Naive thymus-derived CD4-positive, alpha-beta T cell (primary cell): ENCODE measurements at regions not wholly inside any gene's neighbourhood (a gene's known extent, or its start where the extent isn't known, plus 50 kb on each side); places are given as distances from the start of the nearest gene placed in this dataset.

Source experiments
- ATAC-seq: fragments of 150-1000 bp; cut with Tn5 transposase; 2 replicates; pipeline ENCODE4 v1.10.0; 2021; ENCODE audit warnings: mild to moderate bottlenecking, moderate library complexity
- CTCF ChIA-PET: fragments of 350-600 bp; sonication (Branson Sonifier 250); formaldehyde crosslinking; loops from one replicate; lab custom pipeline; 2021; ENCODE audit warnings: antibody characterized with exemption; lab: Charles Lee
- POLR2A ChIA-PET: fragments of 350-600 bp; sonication (Branson Sonifier 250); formaldehyde crosslinking; loops from one replicate; lab custom pipeline; 2021; ENCODE audit warnings: antibody characterized with exemption, inconsistent platforms; lab: Charles Lee
- DNase-seq, 9 donors: peaks; one replicate each; pipeline versions ENCODE4 v3.0.0 to v3.0.0-alpha.2; 2020 to 2022; ENCODE audit warnings: mixed read lengths in 1 of 9
- H3K27ac ChIP-seq: one replicate; pipeline ENCODE4 v1.7.0; 2013; ENCODE audit warnings: mild to moderate bottlenecking, low read depth, low read length, moderate library complexity
- H3K27me3 ChIP-seq, 2 donors: one replicate each; pipeline ENCODE4 v1.7.0; 2013; ENCODE audit warnings: low read length in 2 of 2, mild to moderate bottlenecking in 2 of 2, moderate library complexity in 2 of 2; ENCODE audit not compliant: control insufficient read depth in 2 of 2, insufficient read depth in 2 of 2
- H3K36me3 ChIP-seq, 3 experiments: 1 replicate in 2 of 3; 2 replicates in 1 of 3; pipeline ENCODE4 v1.7.0; 2013; ENCODE audit warnings: low read length in 3 of 3, mild to moderate bottlenecking in 3 of 3, moderate library complexity in 1 of 3; ENCODE audit not compliant: insufficient read depth in 3 of 3, control insufficient read depth in 2 of 3
- H3K4me1 ChIP-seq, 2 donors: one replicate each; pipeline ENCODE4 v1.7.0; 2013; ENCODE audit warnings: low read length in 2 of 2, mild to moderate bottlenecking in 2 of 2, moderate library complexity in 1 of 2; ENCODE audit not compliant: control insufficient read depth in 2 of 2, insufficient read depth in 2 of 2
- H3K4me3 ChIP-seq: 2 replicates; pipeline ENCODE4 v1.7.0; 2013; ENCODE audit warnings: mild to moderate bottlenecking, low read length
- H3K9me3 ChIP-seq, 3 experiments: 1 replicate in 2 of 3; 2 replicates in 1 of 3; pipeline ENCODE4 v1.7.0; 2013; ENCODE audit warnings: low read length in 3 of 3; ENCODE audit not compliant: control insufficient read depth in 2 of 3
- H3K27ac Mint-ChIP-seq, 9 donors: one replicate each; pipeline ENCODE4 v1.8.0; 2020 to 2022; ENCODE audit warnings: mixed read lengths in 9 of 9, mild to moderate bottlenecking in 8 of 9, moderate library complexity in 5 of 9, inconsistent platforms in 2 of 9
- H3K27me3 Mint-ChIP-seq, 5 donors: one replicate each; pipeline ENCODE4 v1.8.0; 2021 to 2022; ENCODE audit warnings: mixed read lengths in 5 of 5, mild to moderate bottlenecking in 1 of 5
- H3K36me3 Mint-ChIP-seq, 5 donors: one replicate each; pipeline ENCODE4 v1.8.0; 2020 to 2022; ENCODE audit warnings: mixed read lengths in 5 of 5, mild to moderate bottlenecking in 3 of 5, inconsistent platforms in 1 of 5
- H3K4me1 Mint-ChIP-seq, 7 donors: one replicate each; pipeline ENCODE4 v1.8.0; 2020 to 2022; ENCODE audit warnings: mixed read lengths in 7 of 7, mild to moderate bottlenecking in 3 of 7, inconsistent platforms in 1 of 7
- H3K4me3 Mint-ChIP-seq, 10 donors: one replicate each; pipeline ENCODE4 v1.8.0; 2020 to 2022; ENCODE audit warnings: mild to moderate bottlenecking in 10 of 10, mixed read lengths in 10 of 10, moderate library complexity in 6 of 10, inconsistent platforms in 2 of 10
- H3K9me3 Mint-ChIP-seq, 11 donors: one replicate each; pipeline ENCODE4 v1.8.0; 2020 to 2022; ENCODE audit warnings: mixed read lengths in 11 of 11, mild to moderate bottlenecking in 4 of 11, inconsistent platforms in 1 of 11, moderate library complexity in 1 of 11
- intact Hi-C, 2 donors: fragments of 100-400 bp; cut with micrococcal nuclease; formaldehyde crosslinking; loops; one replicate each; pipeline ENCODE4 v1.15.1; 2023

DNA sequence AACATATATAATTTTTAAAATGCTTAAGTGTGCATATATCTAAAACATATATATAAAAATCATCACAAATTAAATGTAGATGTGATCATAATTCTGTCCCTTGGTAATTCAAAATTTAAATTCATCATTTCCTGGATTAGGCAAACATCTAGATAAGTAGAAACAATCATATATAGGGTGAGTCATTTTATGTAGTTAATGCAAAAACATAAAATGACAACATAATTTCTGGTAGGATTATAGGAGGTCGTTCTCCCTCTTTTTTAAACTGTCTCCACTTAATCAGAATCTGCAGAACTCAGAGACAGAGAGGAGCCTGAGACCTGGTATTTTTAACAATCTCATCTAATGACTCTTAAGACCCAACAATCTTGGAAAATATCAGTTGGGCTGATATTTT is 333.4 kb downstream of the KCTD12 start:
- intact Hi-C loops: no loop called here
- Histone ChIP-seq H3K9me3 (no peaks in the 10 kb centered on the region), H3K4me1 (no peaks in the 10 kb centered on the region), H3K4me3 (no peak overlapping the region), H3K27ac (no peak overlapping the region), H3K36me3 (no peaks in the 10 kb centered on the region), H3K27me3 (peaks cover 0 to 3% of the 10 kb centered on the region in 2 donors)
- Mint-ChIP-seq H3K27me3 (peaks cover 0 to 8% (median 4%) of the 10 kb centered on the region in 5 donors), H3K4me1 (no peaks in the 10 kb centered on the region), H3K4me3 (no peak overlapping the region), H3K9me3 (peaks cover 0 to 3% (median 0%) of the 10 kb centered on the region in 11 donors), H3K36me3 (peaks cover 0 to 3% (median 0%) of the 10 kb centered on the region in 5 donors), H3K27ac (no peak overlapping the region)
- ATAC-seq: no peak
- no peak for DNase-seq
- POLR2A ChIA-PET: no interaction called here
- CTCF ChIA-PET: no interaction called here

DNA sequence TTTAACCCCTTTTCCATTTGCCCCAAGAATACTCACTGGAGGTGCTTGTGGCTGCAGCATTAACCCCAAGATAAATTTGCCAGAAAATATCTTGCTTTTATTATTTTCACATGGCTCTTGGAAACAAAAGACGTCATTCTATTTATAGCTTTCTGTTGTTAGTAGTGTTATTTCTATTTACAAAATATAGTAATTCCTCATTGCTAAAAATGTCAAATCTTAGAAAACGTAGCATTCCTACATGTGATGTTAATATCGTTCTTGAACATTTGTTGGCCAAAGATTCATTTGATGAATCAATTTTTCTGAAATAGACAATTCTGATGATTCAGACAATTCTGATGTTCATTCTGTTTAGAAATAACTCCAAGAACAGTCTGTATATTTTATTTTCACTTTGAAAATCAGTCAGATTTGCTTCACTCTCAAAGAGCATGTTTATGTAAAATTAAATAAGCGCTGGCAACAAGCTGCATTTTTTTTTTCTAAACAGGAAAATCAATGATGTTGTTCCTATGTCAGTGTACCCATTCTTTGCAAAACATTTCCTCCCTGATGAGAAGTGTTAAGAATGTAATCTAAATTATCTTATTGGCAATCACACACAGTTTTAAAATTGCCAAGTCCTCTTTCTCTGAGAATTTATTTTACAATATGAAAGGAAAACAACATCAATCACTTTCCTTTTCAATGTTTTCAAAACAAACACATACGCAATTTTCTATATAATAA is 334.0 kb downstream of the KCTD12 start:
- no peak for DNase-seq
- H3K36me3 ChIP-seq: no peaks in the 10 kb centered on the region
- no peak overlapping the region for H3K4me3 ChIP-seq
- H3K9me3 ChIP-seq: no peaks in the 10 kb centered on the region
- intact Hi-C loops: no loop called here
- Mint-ChIP-seq H3K4me3 (no peak overlapping the region), H3K36me3 (peaks cover 0 to 3% (median 0%) of the 10 kb centered on the region in 5 donors), H3K4me1 (no peaks in the 10 kb centered on the region), H3K27me3 (peaks cover 0 to 8% (median 4%) of the 10 kb centered on the region in 5 donors), H3K27ac (no peak overlapping the region), H3K9me3 (peaks cover 0 to 3% (median 0%) of the 10 kb centered on the region in 11 donors)
- no peak overlapping the region for H3K27ac ChIP-seq
- CTCF ChIA-PET: no interaction called here
- H3K27me3 ChIP-seq: peaks cover 0 to 3% of the 10 kb centered on the region in 2 donors
- no peaks in the 10 kb centered on the region for H3K4me1 ChIP-seq
- POLR2A ChIA-PET: no interaction called here
- ATAC-seq: no peak

DNA sequence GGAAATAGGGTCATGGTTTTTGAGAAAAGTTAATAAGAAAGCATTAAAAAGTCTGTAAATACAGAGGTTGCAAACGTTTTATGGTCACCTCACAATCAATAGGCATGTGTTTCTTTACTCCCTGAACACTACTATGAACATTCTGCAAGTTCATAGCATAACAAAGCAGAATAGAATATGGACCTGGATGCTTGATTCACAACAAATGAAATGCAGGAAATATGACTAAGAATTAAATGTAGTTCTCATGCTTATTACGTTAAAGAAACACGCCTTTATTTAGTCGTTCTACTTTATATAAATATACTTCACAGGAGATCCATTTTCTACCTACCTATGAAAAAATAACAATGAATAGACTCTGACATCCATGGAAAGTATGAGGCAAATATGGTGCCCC is 344.0 kb downstream of the KCTD12 start:
- Mint-ChIP-seq H3K27ac (no peak overlapping the region), H3K4me3 (no peak overlapping the region), H3K9me3 (peaks cover 0 to 21% (median 6%) of the 10 kb centered on the region in 11 donors), H3K4me1 (no peaks in the 10 kb centered on the region), H3K27me3 (peaks cover 0 to 15% (median 11%) of the 10 kb centered on the region in 5 donors), H3K36me3 (peaks cover 0 to 8% (median 0%) of the 10 kb centered on the region in 5 donors)
- DNase-seq (no peak), ATAC-seq (no peak)
- H3K4me1 ChIP-seq: no peaks in the 10 kb centered on the region
- no peaks in the 10 kb centered on the region for H3K27me3 ChIP-seq
- no peak overlapping the region for H3K27ac ChIP-seq
- ChIA-PET POLR2A (no interaction called here), CTCF (no interaction called here)
- intact Hi-C loops: no loop called here
- H3K9me3 ChIP-seq: no peaks in the 10 kb centered on the region
- H3K4me3 ChIP-seq: no peak overlapping the region
- H3K36me3 ChIP-seq: no peaks in the 10 kb centered on the region

DNA sequence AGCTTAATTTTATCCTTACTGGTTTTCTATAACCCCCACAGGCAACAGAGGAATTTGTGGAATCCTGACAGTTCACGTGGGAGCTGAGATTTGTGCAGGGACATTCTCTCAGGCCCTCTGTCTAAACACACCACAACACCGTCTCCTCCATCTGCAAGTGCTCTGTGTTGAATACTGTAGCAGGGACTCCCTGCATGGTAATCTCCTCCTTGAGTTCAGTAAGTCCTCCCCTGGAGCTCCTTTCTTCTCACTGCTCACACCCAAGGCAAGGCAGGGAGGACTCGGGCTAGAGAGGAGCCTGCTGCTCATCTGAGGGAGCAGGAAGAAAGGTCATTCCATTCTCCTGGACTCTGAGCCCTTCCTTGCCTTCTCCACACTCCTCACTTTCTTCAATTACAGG is 348.2 kb downstream of the KCTD12 start:
- Mint-ChIP-seq H3K27ac (no peak overlapping the region), H3K36me3 (peaks cover 0 to 3% (median 0%) of the 10 kb centered on the region in 5 donors), H3K4me3 (no peak overlapping the region), H3K9me3 (peaks cover 0 to 1% (median 0%) of the 10 kb centered on the region in 11 donors), H3K4me1 (no peaks in the 10 kb centered on the region), H3K27me3 (peaks cover 0 to 21% (median 15%) of the 10 kb centered on the region in 5 donors)
- Histone ChIP-seq H3K9me3 (no peaks in the 10 kb centered on the region), H3K27ac (no peak overlapping the region), H3K36me3 (no peaks in the 10 kb centered on the region), H3K4me3 (no peak overlapping the region), H3K4me1 (no peaks in the 10 kb centered on the region), H3K27me3 (no peaks in the 10 kb centered on the region)
- ChIA-PET POLR2A (no interaction called here), CTCF (no interaction called here)
- intact Hi-C loops: no loop called here
- ATAC-seq (no peak), DNase-seq (no peak)

DNA sequence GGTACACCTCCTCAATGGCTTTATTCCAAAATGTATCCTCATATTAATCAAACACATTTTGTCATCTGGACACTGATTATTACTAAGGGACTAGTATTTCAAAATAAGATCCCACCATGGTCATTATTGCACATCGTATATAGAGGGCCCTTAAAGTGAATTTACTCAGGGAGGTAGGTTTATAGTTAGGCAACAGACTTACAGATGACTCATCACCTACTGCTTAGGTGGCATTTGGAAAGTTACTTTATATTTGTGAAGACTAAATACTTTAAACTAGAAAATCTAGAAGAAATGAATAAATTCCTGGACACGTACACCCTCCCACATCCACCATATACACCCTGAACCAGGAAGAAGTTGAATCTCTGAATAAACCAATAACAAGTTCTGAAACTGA is 353.0 kb downstream of the KCTD12 start:
- Mint-ChIP-seq H3K4me3 (no peak overlapping the region), H3K9me3 (no peaks in the 10 kb centered on the region), H3K27me3 (peaks cover 6 to 18% (median 11%) of the 10 kb centered on the region in 5 donors), H3K4me1 (no peaks in the 10 kb centered on the region), H3K27ac (no peak overlapping the region), H3K36me3 (no peaks in the 10 kb centered on the region)
- H3K36me3 ChIP-seq: no peaks in the 10 kb centered on the region
- intact Hi-C loops: no loop called here
- DNase-seq (no peak), ATAC-seq (no peak)
- CTCF ChIA-PET: no interaction called here
- POLR2A ChIA-PET: no interaction called here
- H3K27me3 ChIP-seq: no peaks in the 10 kb centered on the region
- no peak overlapping the region for H3K4me3 ChIP-seq
- no peaks in the 10 kb centered on the region for H3K4me1 ChIP-seq
- H3K27ac ChIP-seq: no peak overlapping the region
- H3K9me3 ChIP-seq: no peaks in the 10 kb centered on the region

DNA sequence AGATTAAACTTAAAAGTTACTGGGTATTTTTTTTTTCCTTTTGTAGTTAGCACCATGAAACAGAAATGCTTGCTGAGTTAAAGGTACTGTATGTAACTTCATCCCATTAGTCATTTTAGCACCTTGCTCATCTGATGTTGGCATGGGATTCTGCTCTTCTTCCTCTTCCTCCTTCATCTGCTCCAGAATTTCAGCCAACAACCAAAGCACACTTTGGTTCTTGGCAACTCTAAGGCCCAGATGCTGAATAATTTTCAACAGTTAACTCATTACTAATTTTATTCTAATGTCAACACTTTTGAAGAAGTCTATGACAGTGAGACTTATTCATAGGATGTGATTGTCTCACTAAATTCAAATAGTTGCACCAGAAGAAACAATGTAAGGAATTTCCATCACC is 359.2 kb downstream of the KCTD12 start:
- H3K4me1 ChIP-seq: no peaks in the 10 kb centered on the region
- intact Hi-C loops: no loop called here
- no peak for ATAC-seq
- POLR2A ChIA-PET: no interaction called here
- no peak for DNase-seq
- Mint-ChIP-seq H3K27ac (no peak overlapping the region), H3K36me3 (no peaks in the 10 kb centered on the region), H3K27me3 (peaks cover 3 to 9% (median 6%) of the 10 kb centered on the region in 5 donors), H3K9me3 (peaks cover 0 to 3% (median 0%) of the 10 kb centered on the region in 11 donors), H3K4me1 (no peaks in the 10 kb centered on the region), H3K4me3 (no peak overlapping the region)
- no peak overlapping the region for H3K4me3 ChIP-seq
- no peaks in the 10 kb centered on the region for H3K9me3 ChIP-seq
- H3K27ac ChIP-seq: no peak overlapping the region
- CTCF ChIA-PET: no interaction called here
- H3K27me3 ChIP-seq: no peaks in the 10 kb centered on the region
- no peaks in the 10 kb centered on the region for H3K36me3 ChIP-seq

DNA sequence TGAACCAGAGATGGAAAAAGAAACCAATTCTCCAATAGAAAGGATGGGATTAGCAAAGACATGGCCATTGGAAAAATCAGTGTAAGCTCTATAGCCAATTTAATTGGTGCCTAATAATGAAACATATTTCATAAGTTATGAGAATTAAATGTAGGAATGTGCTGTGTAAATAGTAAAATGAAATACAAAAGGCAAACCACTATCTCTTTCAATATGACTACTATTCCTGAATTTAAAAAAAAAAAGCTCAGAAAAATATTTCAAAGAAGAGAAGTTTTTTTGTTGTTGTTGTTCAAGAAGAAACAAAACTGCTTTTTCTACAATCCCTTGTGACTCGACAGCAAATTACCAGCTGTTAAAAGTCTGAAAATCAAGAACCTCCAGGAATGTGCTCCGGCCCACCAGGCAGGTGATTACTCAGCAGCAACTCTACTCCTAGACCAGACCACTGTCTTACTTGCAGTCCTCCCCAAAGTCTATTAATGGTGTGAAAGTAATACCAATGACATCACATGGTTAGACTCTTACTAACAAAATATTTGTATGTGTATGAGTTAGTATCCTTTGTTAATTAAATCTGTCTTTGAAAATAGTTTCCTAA is 362.4 kb downstream of the KCTD12 start:
- H3K27me3 Mint-ChIP-seq: peaks cover 4 to 6% (median 6%) of the 10 kb centered on the region in 5 donors
- H3K4me3 Mint-ChIP-seq: no peak overlapping the region
- peaks cover 0 to 3% (median 0%) of the 10 kb centered on the region in 11 donors for H3K9me3 Mint-ChIP-seq
- ChIA-PET POLR2A (no interaction called here), CTCF (no interaction called here)
- no peaks in the 10 kb centered on the region for H3K4me1 ChIP-seq
- no peaks in the 10 kb centered on the region for H3K27me3 ChIP-seq
- DNase-seq (no peak), ATAC-seq (no peak)
- H3K27ac ChIP-seq: no peak overlapping the region
- H3K9me3 ChIP-seq: no peaks in the 10 kb centered on the region
- H3K36me3 Mint-ChIP-seq: no peaks in the 10 kb centered on the region
- no peak overlapping the region for H3K4me3 ChIP-seq
- H3K4me1 Mint-ChIP-seq: no peaks in the 10 kb centered on the region
- no peaks in the 10 kb centered on the region for H3K36me3 ChIP-seq
- intact Hi-C loops: no loop called here
- no peak overlapping the region for H3K27ac Mint-ChIP-seq
